ENCODE measurements at regions not wholly inside any gene's neighbourhood (a gene's known extent, or its start where the extent isn't known, plus 50 kb on each side); places are given as distances from the start of the nearest gene placed in this dataset.
"Not testable (repeated sequence)": the region's sequence is repeated elsewhere in the genome, so short reads cannot be mapped to it uniquely, and the experiment has no call there.

DNA sequence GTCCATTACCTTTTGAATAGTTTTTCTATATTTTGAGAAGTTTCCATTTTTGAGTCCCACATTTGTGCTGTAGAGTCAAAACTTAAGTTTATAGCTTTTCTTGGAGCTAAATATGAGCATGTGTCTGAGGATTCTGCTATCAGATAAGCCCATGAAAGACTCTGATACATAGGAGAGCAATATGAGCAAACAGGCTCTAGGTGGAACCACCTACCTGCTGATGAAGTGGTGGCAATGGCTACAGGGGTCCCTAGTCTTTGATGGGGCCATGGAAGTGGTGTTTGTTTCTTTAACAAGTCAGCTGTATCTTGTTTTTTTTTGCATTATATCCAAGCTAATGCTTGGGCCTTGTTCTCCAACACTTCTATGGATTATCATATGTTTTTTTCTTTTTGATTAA lies 1646.8 kb downstream of the KHDRBS2 start:
- not testable (repeated sequence) for DNase-seq; H3K36me3 ChIP-seq; H3K27me3 ChIP-seq; H3K27ac ChIP-seq; H3K4me1 ChIP-seq; H3K4me3 ChIP-seq; H3K9me3 ChIP-seq (replicated peaks)
